ENCODE measurements at regions not wholly inside any gene's neighbourhood (a gene's known extent, or its start where the extent isn't known, plus 50 kb on each side); places are given as distances from the start of the nearest gene placed in this dataset.

GRCh38 chr3:167188592-167188991, 191.5 kb downstream of the ZBBX start:
- no peak for DNase-seq

- no peak for DNase-seq
Measured at GRCh38 chr3:167187221-167187620, 192.9 kb downstream of the ZBBX start.

GRCh38 chr3:167184511-167184910, 195.6 kb downstream of the ZBBX start:
- no peak for DNase-seq

- DNase-seq = no peak
Measured at GRCh38 chr3:167172377-167172776, 207.7 kb downstream of the ZBBX start.

- DNase-seq = no peak
Measured at GRCh38 chr3:167167491-167167890, 212.6 kb downstream of the ZBBX start.

GRCh38 chr3:167166594-167167253, 213.4 kb downstream of the ZBBX start:
- no peak for DNase-seq

- DNase-seq = no peak
Measured at GRCh38 chr3:167166012-167166411, 214.1 kb downstream of the ZBBX start.

GRCh38 chr3:167163580-167163979, 216.5 kb downstream of the ZBBX start:
- no peak for DNase-seq

- DNase-seq = no peak
Measured at GRCh38 chr3:167162083-167162482, 218.0 kb downstream of the ZBBX start.

GRCh38 chr3:167160781-167161180, 219.3 kb downstream of the ZBBX start:
- no peak for DNase-seq

- no peak for DNase-seq
Measured at GRCh38 chr3:167151636-167152035, 228.5 kb downstream of the ZBBX start.

- no peak for DNase-seq
Measured at GRCh38 chr3:167148136-167148535, 232.0 kb downstream of the ZBBX start.

- DNase-seq = no peak
Measured at GRCh38 chr3:167146911-167147310, 233.2 kb downstream of the ZBBX start.

- no peak for DNase-seq
Measured at GRCh38 chr3:167125612-167126407, 254.3 kb downstream of the ZBBX start.

- no peak for DNase-seq
Measured at GRCh38 chr3:167120828-167121227, 259.3 kb downstream of the ZBBX start.

GRCh38 chr3:167116120-167116922, 263.8 kb downstream of the ZBBX start:
- DNase-seq = no peak

- no peak for DNase-seq
Measured at GRCh38 chr3:167115331-167115934, 264.7 kb downstream of the ZBBX start.

- DNase-seq = no peak
Measured at GRCh38 chr3:167114619-167115018, 265.5 kb downstream of the ZBBX start.

- no peak for DNase-seq
Measured at GRCh38 chr3:167113035-167113830, 266.9 kb downstream of the ZBBX start.

- no peak for DNase-seq
Measured at GRCh38 chr3:167110901-167111300, 269.2 kb downstream of the ZBBX start.

- no peak for DNase-seq
Measured at GRCh38 chr3:167109746-167110145, 270.4 kb downstream of the ZBBX start.

GRCh38 chr3:167106456-167106855, 273.6 kb downstream of the ZBBX start:
- DNase-seq = no peak
